ENCODE measurements at regions not wholly inside any gene's neighbourhood (a gene's known extent, or its start where the extent isn't known, plus 50 kb on each side); places are given as distances from the start of the nearest gene placed in this dataset.
"Not testable (repeated sequence)": the region's sequence is repeated elsewhere in the genome, so short reads cannot be mapped to it uniquely, and the experiment has no call there.

GRCh38 chr7:66571568-66571967, 57.1 kb upstream of the KCTD7 start:
- Histone ChIP-seq H3K9me3 (ENCODE audit: insufficient read depth, low read length) (no peaks in the 10 kb centered on the region), H3K36me3 (ENCODE audit: insufficient read depth, insufficient read length, low read length) (peaks cover 89% of the 10 kb centered on the region)

GRCh38 chr7:66573782-66574495, 54.7 kb upstream of the KCTD7 start:
- H3K27me3 ChIP-seq (ENCODE audit: insufficient read depth, insufficient read length) = not testable (repeated sequence)

More at GRCh38 chr7:66571568-66571967, 57.1 kb upstream of the KCTD7 start:
- H3K4me3 ChIP-seq (ENCODE audit: insufficient read length, low read depth) = no peak overlapping the region
- no peak overlapping the region for H3K9ac ChIP-seq (ENCODE audit: insufficient read length, low read depth)
- H3K27me3 ChIP-seq (ENCODE audit: insufficient read depth, insufficient read length) = no peaks in the 10 kb centered on the region
- no peaks in the 10 kb centered on the region for H3K4me1 ChIP-seq (ENCODE audit: insufficient read depth, insufficient read length)
- DNase-seq (ENCODE audit: low read depth, low spot score) = no peak
- no peak for TF ChIP-seq ZNF274 (IDR thresholded peaks at IDR 0.05; ENCODE audit: low read depth, low read length)
- TF ChIP-seq YY1 (IDR thresholded peaks at IDR 0.05; ENCODE audit: insufficient read depth, insufficient read length) = no peak
- TF ChIP-seq SUZ12 (IDR thresholded peaks at IDR 0.05; ENCODE audit: extremely low read depth, insufficient read depth, insufficient read length) = no peak

GRCh38 chr7:66574768-66575167, 53.9 kb upstream of the KCTD7 start:
- not testable (repeated sequence) for DNase-seq (ENCODE audit: low read depth, low spot score); H3K4me1 ChIP-seq (ENCODE audit: insufficient read depth, insufficient read length); H3K4me3 ChIP-seq (ENCODE audit: insufficient read length, low read depth); H3K9ac ChIP-seq (ENCODE audit: insufficient read length, low read depth); H3K27me3 ChIP-seq (ENCODE audit: insufficient read depth, insufficient read length); H3K9me3 ChIP-seq (ENCODE audit: insufficient read depth, low read length)
- H3K36me3 ChIP-seq (ENCODE audit: insufficient read depth, insufficient read length, low read length) = peaks cover 77% of the 10 kb centered on the region

More at GRCh38 chr7:66573782-66574495, 54.7 kb upstream of the KCTD7 start:
- not testable (repeated sequence) for H3K9me3 ChIP-seq (ENCODE audit: insufficient read depth, low read length); DNase-seq (ENCODE audit: low read depth, low spot score); H3K9ac ChIP-seq (ENCODE audit: insufficient read length, low read depth); H3K4me3 ChIP-seq (ENCODE audit: insufficient read length, low read depth); H3K4me1 ChIP-seq (ENCODE audit: insufficient read depth, insufficient read length)
- peaks cover 77% of the 10 kb centered on the region for H3K36me3 ChIP-seq (ENCODE audit: insufficient read depth, insufficient read length, low read length)

GRCh38 chr7:66575398-66575797, 53.3 kb upstream of the KCTD7 start:
- Histone ChIP-seq H3K27me3 (ENCODE audit: insufficient read depth, insufficient read length) (no peaks in the 10 kb centered on the region), H3K4me3 (ENCODE audit: insufficient read length, low read depth) (no peak overlapping the region), H3K36me3 (ENCODE audit: insufficient read depth, insufficient read length, low read length) (peaks cover 72% of the 10 kb centered on the region), H3K9ac (ENCODE audit: insufficient read length, low read depth) (no peak overlapping the region), H3K9me3 (ENCODE audit: insufficient read depth, low read length) (no peaks in the 10 kb centered on the region), H3K4me1 (ENCODE audit: insufficient read depth, insufficient read length) (no peaks in the 10 kb centered on the region)
- no peak for TF ChIP-seq ZNF274 (IDR thresholded peaks at IDR 0.05; ENCODE audit: low read depth, low read length)
- no peak for TF ChIP-seq YY1 (IDR thresholded peaks at IDR 0.05; ENCODE audit: insufficient read depth, insufficient read length)
- TF ChIP-seq SUZ12 (IDR thresholded peaks at IDR 0.05; ENCODE audit: extremely low read depth, insufficient read depth, insufficient read length) = no peak
- no peak for DNase-seq (ENCODE audit: low read depth, low spot score)

GRCh38 chr7:66576646-66577045, 52.0 kb upstream of the KCTD7 start:
- Histone ChIP-seq H3K36me3 (ENCODE audit: insufficient read depth, insufficient read length, low read length) (peaks cover 69% of the 10 kb centered on the region), H3K9me3 (ENCODE audit: insufficient read depth, low read length) (no peaks in the 10 kb centered on the region), H3K27me3 (ENCODE audit: insufficient read depth, insufficient read length) (no peaks in the 10 kb centered on the region), H3K9ac (ENCODE audit: insufficient read length, low read depth) (no peak overlapping the region), H3K4me3 (ENCODE audit: insufficient read length, low read depth) (no peak overlapping the region), H3K4me1 (ENCODE audit: insufficient read depth, insufficient read length) (no peaks in the 10 kb centered on the region)
- TF ChIP-seq SUZ12 (IDR thresholded peaks at IDR 0.05; ENCODE audit: extremely low read depth, insufficient read depth, insufficient read length) (no peak), YY1 (IDR thresholded peaks at IDR 0.05; ENCODE audit: insufficient read depth, insufficient read length) (no peak), ZNF274 (IDR thresholded peaks at IDR 0.05; ENCODE audit: low read depth, low read length) (no peak)
- no peak for DNase-seq (ENCODE audit: low read depth, low spot score)
